HG03520 (cell line): ENCODE measurements at regions not wholly inside any gene's neighbourhood (a gene's known extent, or its start where the extent isn't known, plus 50 kb on each side); places are given as distances from the start of the nearest gene placed in this dataset.

Source experiments
- ATAC-seq: cut with Tn5 transposase; IDR thresholded peaks from one replicate; pipeline ENCODE4 v1.9.1; 2021; ENCODE audit warnings: mild to moderate bottlenecking, moderate library complexity; ENCODE audit not compliant: unreplicated experiment

- ATAC-seq = no peak
Observed at GRCh38 chr14:71650187-71650755, 282.0 kb upstream of the RGS6 start.

GRCh38 chr14:71651228-71651627 is 281.0 kb upstream of the RGS6 start:
- no peak for ATAC-seq

- ATAC-seq = no peak
Observed at GRCh38 chr14:71652368-71652767, 279.9 kb upstream of the RGS6 start.

- no peak for ATAC-seq
Observed at GRCh38 chr14:71654810-71655209, 277.4 kb upstream of the RGS6 start.

- ATAC-seq = no peak
Observed at GRCh38 chr14:71658261-71658860, 273.9 kb upstream of the RGS6 start.

- ATAC-seq = no peak
Observed at GRCh38 chr14:71659159-71659558, 273.1 kb upstream of the RGS6 start.

- no peak for ATAC-seq
Observed at GRCh38 chr14:71661441-71661840, 270.8 kb upstream of the RGS6 start.

GRCh38 chr14:71662291-71662790 is 269.9 kb upstream of the RGS6 start:
- ATAC-seq = no peak

GRCh38 chr14:71665157-71665556 is 267.1 kb upstream of the RGS6 start:
- no peak for ATAC-seq

- no peak for ATAC-seq
Observed at GRCh38 chr14:71665781-71666180, 266.4 kb upstream of the RGS6 start.

GRCh38 chr14:71666571-71667145 is 265.6 kb upstream of the RGS6 start:
- ATAC-seq = no peak

GRCh38 chr14:71668186-71668912 is 263.9 kb upstream of the RGS6 start:
- no peak for ATAC-seq

GRCh38 chr14:71672596-71672995 is 259.6 kb upstream of the RGS6 start:
- no peak for ATAC-seq

GRCh38 chr14:71675126-71675899 is 256.9 kb upstream of the RGS6 start:
- ATAC-seq = no peak

- ATAC-seq = no peak
Observed at GRCh38 chr14:71675900-71676287, 256.3 kb upstream of the RGS6 start.

- ATAC-seq = no peak
Observed at GRCh38 chr14:71680736-71681387, 251.4 kb upstream of the RGS6 start.

- ATAC-seq = no peak
Observed at GRCh38 chr14:71682337-71682736, 249.9 kb upstream of the RGS6 start.

- ATAC-seq = no peak
Observed at GRCh38 chr14:71684323-71684722, 247.9 kb upstream of the RGS6 start.

GRCh38 chr14:71686677-71687076 is 245.6 kb upstream of the RGS6 start:
- no peak for ATAC-seq

GRCh38 chr14:71687166-71687831 is 244.9 kb upstream of the RGS6 start:
- no peak for ATAC-seq
